HG02610 (cell line): ENCODE measurements at regions not wholly inside any gene's neighbourhood (a gene's known extent, or its start where the extent isn't known, plus 50 kb on each side); places are given as distances from the start of the nearest gene placed in this dataset.
A peak's percentile ranks its signal among the peaks of the same experiment; 100 is the strongest.
"Not testable (repeated sequence)": the region's sequence is repeated elsewhere in the genome, so short reads cannot be mapped to it uniquely, and the experiment has no call there.

ENCODE experiments used
- ATAC-seq: cut with Tn5 transposase; IDR thresholded peaks from one replicate; pipeline ENCODE4 v1.9.1; 2021; ENCODE audit warnings: mild to moderate bottlenecking, moderate library complexity; ENCODE audit not compliant: unreplicated experiment

DNA sequence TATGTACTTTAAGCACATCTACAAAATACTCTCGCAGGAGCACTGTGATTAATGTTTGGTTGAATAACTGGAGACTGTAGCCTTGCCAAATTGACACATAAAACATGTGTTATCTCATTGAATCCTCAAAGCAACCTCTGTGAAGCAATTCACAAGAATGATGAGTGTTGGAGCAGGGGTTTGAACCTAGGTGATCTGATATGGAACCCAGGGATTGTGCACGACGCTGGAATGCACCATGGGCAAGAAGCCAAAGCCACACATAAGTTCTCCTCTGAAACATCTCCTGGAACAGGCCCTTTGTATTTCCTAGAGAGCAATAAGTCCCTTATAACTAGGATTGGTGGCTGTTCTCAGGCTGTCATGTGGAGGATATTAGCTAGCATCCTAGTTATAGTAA lies 124.6 kb upstream of the IVNS1ABP start:
- no peak for ATAC-seq

DNA sequence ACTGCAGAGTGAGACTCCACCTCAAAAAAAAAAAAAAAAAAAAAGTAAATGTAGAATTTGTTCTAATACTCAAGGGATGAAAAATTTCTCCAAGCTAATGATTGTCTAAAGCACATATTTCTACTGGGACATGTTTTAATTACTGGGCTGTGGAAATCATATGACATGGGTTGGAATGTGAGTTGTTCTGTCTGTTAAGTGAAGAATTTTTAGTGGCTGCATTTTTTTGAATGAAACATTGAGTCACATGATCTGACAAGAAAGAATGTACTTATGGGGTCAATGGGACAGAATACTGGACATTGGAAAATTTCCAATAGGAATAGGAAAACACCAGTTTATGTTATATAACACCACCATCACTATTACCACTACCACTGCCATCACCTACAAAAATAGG lies 123.8 kb upstream of the IVNS1ABP start:
- ATAC-seq, result no peak

DNA sequence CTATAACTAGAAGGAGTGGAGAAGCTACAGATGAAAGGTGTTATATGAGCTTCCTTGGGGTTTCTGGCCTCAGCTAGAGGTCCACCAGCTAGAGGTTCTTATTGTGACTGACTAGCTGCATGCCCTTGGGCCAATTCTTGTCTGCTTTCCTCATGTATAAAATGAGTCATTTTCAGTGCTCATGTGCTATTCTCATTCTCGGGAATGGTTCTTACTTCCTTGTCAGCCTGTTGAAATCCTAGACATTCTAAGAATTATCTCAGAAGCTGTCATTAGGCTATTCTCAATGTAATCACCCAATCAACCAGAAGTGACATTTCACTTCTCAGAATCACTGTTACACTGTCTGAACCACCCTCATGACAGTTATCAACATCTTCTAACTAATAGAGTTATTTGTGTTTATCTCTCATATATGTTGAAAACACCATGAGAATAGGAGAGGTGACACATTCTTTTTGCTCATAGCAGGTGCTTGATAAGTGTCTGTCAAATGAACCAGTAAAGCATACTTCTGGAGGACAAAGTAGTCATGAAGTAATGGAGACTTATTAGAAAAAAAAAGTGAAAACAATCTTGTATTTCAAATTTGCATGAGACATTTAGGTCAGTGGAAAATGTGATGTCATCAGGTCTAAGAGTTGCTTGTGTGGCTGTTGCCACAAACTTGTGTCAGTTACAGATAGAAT lies 122.8 kb upstream of the IVNS1ABP start:
- ATAC-seq, result peak; percentile 84

DNA sequence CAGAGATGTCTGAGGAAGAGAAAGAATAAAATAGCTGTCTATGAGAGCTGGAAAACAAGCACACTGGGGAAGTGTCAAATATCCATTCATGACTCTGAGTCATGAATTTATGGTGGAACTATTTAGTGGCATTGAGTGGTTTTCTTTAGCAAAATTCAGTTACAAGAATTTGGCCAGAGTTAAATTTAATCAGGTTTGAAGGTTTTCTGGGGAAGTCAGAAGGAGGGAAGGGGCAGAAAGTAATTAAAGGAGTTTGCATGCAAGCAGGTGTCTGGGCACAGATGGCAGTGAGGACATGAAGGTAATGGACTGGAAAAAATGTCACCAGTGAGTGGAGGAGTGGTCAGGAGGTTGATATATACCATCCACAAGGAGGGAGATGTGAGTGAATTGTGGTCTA lies 121.9 kb upstream of the IVNS1ABP start:
- no peak for ATAC-seq

DNA sequence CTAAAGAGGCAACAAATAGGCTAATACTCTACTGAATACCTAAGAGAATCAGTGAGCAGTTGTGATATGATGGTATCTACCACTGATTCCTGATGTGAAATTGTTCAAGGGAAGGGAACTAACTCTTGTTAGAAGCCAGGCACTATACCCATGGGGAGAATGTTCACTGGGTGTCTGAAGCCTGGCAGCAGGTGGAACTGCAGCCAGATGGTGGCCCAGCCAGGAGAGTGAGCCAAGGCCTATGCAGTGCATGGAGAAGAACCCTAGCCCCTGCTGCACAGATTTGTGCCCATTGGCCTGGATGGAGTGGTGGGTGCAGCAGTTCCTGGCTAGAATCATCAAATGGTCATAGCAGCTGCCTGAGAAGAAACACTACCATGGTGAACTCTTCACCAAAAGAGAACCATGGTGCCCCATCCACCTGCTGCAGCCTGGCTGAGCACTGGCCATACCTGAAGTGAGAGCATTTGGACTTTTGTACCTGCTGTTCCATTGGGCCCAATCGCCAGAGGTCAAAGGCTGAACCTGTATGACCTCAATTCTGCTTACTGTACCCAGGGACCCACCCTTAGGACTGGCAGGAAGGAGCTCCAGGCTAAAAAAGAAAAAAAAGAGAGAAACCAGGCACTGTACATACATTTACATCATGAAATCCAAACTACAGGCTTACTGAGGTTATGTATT lies 118.8 kb upstream of the IVNS1ABP start:
- ATAC-seq, result no peak

- no peak for ATAC-seq
These were observed 117.7 kb upstream of the IVNS1ABP start for GRCh38 chr1:185434721-185435120.

DNA sequence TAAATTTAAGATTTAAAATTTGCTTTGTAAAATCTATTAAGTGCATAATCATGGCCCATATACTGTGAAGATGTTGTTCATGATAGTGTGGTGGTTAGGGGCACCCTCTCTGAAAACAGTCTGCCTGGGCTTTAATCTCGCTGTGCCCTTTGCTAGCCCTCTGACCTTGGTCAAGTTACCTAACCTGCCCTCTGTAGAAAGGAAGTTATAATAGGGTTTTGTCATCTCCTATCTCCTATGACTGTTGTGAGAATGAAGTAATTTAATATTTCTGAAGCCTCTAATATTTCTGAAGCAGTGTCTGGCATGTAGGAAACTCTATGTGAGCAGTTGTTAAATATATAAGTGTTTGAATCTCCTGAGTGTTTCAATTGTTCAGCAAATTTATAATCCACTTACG lies 116.6 kb upstream of the IVNS1ABP start:
- ATAC-seq, result no peak

- no peak for ATAC-seq
These were observed 115.9 kb upstream of the IVNS1ABP start for GRCh38 chr1:185432948-185433347.

- ATAC-seq, result no peak
These were observed 114.6 kb upstream of the IVNS1ABP start for GRCh38 chr1:185431612-185432011.

DNA sequence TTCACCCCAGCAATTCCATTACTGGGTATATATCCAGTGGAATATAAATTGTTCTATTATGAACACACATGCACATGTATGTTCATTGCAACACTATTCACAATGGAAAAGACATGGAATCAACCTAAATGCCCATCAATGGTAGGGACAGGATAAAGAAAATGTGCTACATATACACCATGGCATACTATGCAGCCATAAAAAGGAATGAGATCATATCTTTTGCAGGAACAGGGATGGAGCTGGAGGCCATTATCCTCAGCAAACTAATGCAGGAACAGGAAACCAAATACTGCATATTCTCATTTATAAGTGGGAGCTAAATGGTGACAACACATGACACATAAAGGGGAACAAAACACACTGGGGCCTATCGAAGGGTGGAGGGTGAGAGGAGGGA lies 112.6 kb upstream of the IVNS1ABP start:
- ATAC-seq, result not testable (repeated sequence)

DNA sequence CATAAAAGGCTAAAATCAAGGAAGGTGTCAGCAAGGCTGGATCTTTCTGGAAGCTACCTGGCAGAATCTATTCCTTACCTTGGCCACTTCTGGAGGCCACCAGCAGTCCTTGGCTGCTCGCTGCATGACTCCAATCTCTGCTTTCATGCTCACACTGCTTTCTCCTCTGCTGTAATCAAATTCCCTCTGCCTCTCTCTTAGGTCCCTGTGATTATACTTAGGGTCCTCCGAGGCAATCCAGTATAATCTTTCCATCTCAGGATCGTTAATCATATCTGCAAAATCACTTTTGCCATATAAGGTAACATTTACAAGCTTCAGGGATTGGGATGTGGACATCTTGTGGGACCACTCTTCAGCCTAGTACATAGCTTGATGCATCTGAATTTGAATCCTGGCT lies 110.7 kb upstream of the IVNS1ABP start:
- ATAC-seq, result no peak

DNA sequence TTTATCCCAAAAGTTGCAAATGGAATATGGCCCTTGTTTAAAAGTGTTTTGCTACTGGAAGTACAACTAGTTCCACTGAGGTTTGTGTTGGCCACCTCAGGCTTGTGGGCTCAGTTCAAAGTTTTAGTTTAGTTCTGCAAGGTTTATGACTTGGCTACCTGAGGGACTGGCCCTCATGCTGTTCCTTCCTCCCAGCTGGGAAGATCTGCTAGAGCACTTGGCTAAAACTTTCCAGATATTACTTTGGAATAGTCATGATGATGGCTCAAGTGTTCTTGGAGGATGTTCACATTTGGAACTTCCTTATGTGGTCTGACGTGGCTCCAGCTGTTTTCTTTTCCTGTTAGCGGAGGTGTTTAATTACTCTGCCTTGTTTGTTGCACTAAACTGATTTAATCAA lies 110.2 kb upstream of the IVNS1ABP start:
- no peak for ATAC-seq

GRCh38 chr1:185426848-185427247 lies 109.8 kb upstream of the IVNS1ABP start:
- no peak for ATAC-seq

- ATAC-seq, result no peak
These were observed 108.1 kb upstream of the IVNS1ABP start for GRCh38 chr1:185425163-185425562.

- no peak for ATAC-seq
These were observed 104.6 kb upstream of the IVNS1ABP start for GRCh38 chr1:185421485-185422107.

DNA sequence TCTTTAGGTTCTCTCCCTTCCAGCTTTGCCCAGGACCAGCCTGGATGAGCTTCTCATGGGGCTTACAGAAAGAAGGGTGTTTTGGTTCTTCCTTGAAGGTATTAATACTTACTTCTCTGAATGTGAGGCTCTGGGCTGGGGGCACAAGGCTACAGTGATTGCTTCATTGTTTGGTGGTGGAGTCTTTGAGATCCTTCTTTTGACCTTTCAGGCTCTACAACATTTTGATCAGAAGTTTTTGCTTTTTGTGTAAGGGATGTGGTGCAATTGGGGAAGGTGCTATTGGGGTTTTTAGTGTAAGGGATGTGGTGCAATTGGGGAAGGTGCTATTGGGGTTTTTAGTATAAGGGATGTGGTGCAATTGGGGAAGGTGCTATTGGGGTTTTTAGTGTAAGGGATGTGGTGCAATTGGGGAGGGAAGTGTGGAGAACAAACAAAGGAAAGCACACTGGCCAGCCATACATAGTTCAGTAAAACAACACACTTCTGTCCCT lies 103.6 kb upstream of the IVNS1ABP start:
- ATAC-seq, result no peak

GRCh38 chr1:185419718-185420117 lies 102.7 kb upstream of the IVNS1ABP start:
- no peak for ATAC-seq

- ATAC-seq, result no peak
These were observed 101.4 kb upstream of the IVNS1ABP start for GRCh38 chr1:185418472-185418871.

DNA sequence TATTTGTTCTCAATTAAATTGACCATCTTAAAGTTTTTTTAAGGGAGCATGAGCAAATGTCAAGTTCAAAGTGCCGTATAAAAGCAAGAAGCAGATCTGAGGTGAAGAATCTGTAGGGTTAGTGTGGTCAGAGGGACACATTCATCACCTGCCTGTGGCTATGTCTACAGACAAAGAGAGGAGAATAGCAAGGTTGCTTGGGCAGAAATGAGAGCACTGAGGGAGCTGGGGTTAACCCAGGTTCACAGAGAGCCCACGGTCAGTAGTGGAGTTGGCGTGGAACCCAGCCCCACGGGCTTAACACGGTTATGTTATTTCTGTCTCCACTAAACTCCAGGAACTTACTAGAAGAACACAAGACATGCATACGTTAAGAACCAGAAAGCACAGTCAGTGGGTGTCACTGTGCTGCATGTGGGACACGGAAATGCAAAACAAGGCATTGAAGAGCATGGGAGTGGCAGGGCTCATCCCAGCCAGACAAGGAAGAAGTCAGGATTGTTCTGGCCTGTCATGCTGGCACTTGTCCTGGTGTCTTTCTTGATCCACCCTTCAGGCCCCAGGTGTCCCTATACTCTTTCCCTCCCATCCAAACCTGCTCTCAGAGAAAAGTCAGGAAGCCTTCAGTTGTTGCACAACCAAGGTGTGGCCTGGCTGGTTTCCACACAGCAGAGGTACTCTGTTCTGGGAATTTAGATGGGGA lies 95.5 kb upstream of the IVNS1ABP start:
- peak; percentile 64 for ATAC-seq

- no peak for ATAC-seq
These were observed 92.9 kb upstream of the IVNS1ABP start for GRCh38 chr1:185409763-185410528.

- ATAC-seq, result no peak
These were observed 92.3 kb upstream of the IVNS1ABP start for GRCh38 chr1:185409345-185409744.
